WTC11 (cell line): ENCODE measurements at regions not wholly inside any gene's neighbourhood (a gene's known extent, or its start where the extent isn't known, plus 50 kb on each side); places are given as distances from the start of the nearest gene placed in this dataset.

Experiments used
- ATAC-seq: fragments of 200-7000 bp; cut with Tn5 transposase; 2 replicates; pipeline ENCODE4 v1.10.0; 2021; ENCODE audit warnings: mild to moderate bottlenecking, moderate library complexity
- CTCF ChIA-PET: fragments of 300-600 bp; sonication (Branson Sonifier 250); formaldehyde crosslinking; loops from one replicate; lab custom pipeline; 2021; ENCODE audit warnings: antibody characterized with exemption; lab: Charles Lee
- POLR2A ChIA-PET: fragments of 350-600 bp; sonication (Branson Sonifier 250); formaldehyde crosslinking; loops from one replicate; lab custom pipeline; 2021; ENCODE audit warnings: antibody characterized with exemption; lab: Charles Lee
- DNase-seq: peaks from one replicate; pipeline ENCODE4 v3.0.0; 2021; ENCODE audit warnings: low spot score
- H3K27ac Mint-ChIP-seq: 2 replicates; pipeline ENCODE4 v1.8.0; 2021; ENCODE audit warnings: mixed read lengths
- H3K27me3 Mint-ChIP-seq: 2 replicates; pipeline ENCODE4 v1.8.0; 2021; ENCODE audit warnings: low read depth, mild to moderate bottlenecking, moderate library complexity, mixed read lengths
- H3K36me3 Mint-ChIP-seq: 2 replicates; pipeline ENCODE4 v1.8.0; 2021; ENCODE audit warnings: mixed read lengths
- H3K4me1 Mint-ChIP-seq: 2 replicates; pipeline ENCODE4 v1.8.0; 2022; ENCODE audit warnings: mixed read lengths
- H3K4me3 Mint-ChIP-seq: 2 replicates; pipeline ENCODE4 v1.8.0; 2021; ENCODE audit warnings: mild to moderate bottlenecking, moderate library complexity, mixed read lengths
- H3K9me3 Mint-ChIP-seq: 2 replicates; pipeline ENCODE4 v1.8.0; 2021; ENCODE audit warnings: mixed read lengths
- ATF1 ChIP-seq: sonication (generic); formaldehyde crosslinking; IDR thresholded peaks from 2 replicates; pipeline ENCODE4 v1.8.1; 2023; ENCODE audit warnings: mild to moderate bottlenecking, moderate library complexity, missing genetic modification reagents
- ELF4 ChIP-seq: sonication (generic); formaldehyde crosslinking; IDR thresholded peaks from 2 replicates; pipeline ENCODE4 v1.8.1; 2022; ENCODE audit warnings: low read depth, mild to moderate bottlenecking, moderate library complexity, missing genetic modification reagents
- GABPB1 ChIP-seq: sonication (generic); formaldehyde crosslinking; IDR thresholded peaks from 2 replicates; pipeline ENCODE4 v1.8.1; 2023; ENCODE audit warnings: mild to moderate bottlenecking, missing genetic modification reagents
- IRF2 ChIP-seq: sonication (generic); formaldehyde crosslinking; IDR thresholded peaks from 2 replicates; pipeline ENCODE4 v1.8.0; 2022; ENCODE audit warnings: low read depth, missing genetic modification reagents, borderline replicate concordance
- MYBL2 ChIP-seq: sonication (generic); formaldehyde crosslinking; IDR thresholded peaks from 2 replicates; pipeline ENCODE4 v1.8.1; 2023; ENCODE audit warnings: mild to moderate bottlenecking, moderate library complexity, missing genetic modification reagents
- NFE2L1 ChIP-seq: sonication (generic); formaldehyde crosslinking; IDR thresholded peaks from 2 replicates; pipeline ENCODE4 v1.8.1; 2023; ENCODE audit warnings: missing genetic modification reagents
- OVOL2 ChIP-seq: fragments of 250-450 bp; sonication (Bioruptor Pico); IDR thresholded peaks from 2 replicates; pipeline ENCODE4 v1.9.0; 2021; ENCODE audit warnings: mild to moderate bottlenecking, borderline replicate concordance
- SOX15 ChIP-seq: fragments of 250-450 bp; sonication (Bioruptor Pico); IDR thresholded peaks from 2 replicates; pipeline ENCODE4 v1.9.0; 2021; ENCODE audit warnings: mild to moderate bottlenecking
- TCF7 ChIP-seq: sonication (generic); formaldehyde crosslinking; IDR thresholded peaks from 2 replicates; pipeline ENCODE4 v1.8.0; 2022; ENCODE audit warnings: mild to moderate bottlenecking, low read depth, missing genetic modification reagents, moderate library complexity
- TEAD1 ChIP-seq: sonication (generic); formaldehyde crosslinking; IDR thresholded peaks from 2 replicates; pipeline ENCODE4 v1.8.0; 2022; ENCODE audit warnings: mild to moderate bottlenecking, missing genetic modification reagents
- ZNF121 ChIP-seq: sonication (generic); formaldehyde crosslinking; IDR thresholded peaks from 2 replicates; pipeline ENCODE4 v1.8.0; 2023; ENCODE audit warnings: missing genetic modification reagents
- ZNF219 ChIP-seq: sonication (generic); formaldehyde crosslinking; IDR thresholded peaks from 2 replicates; pipeline ENCODE4 v1.8.0; 2023; ENCODE audit warnings: missing genetic modification reagents, mild to moderate bottlenecking, borderline replicate concordance
- ZNF317 ChIP-seq: sonication (generic); formaldehyde crosslinking; IDR thresholded peaks from 2 replicates; pipeline ENCODE4 v1.8.1; 2023; ENCODE audit warnings: low read depth, mild to moderate bottlenecking, moderate library complexity, missing genetic modification reagents, borderline replicate concordance
- ZNF396 ChIP-seq: fragments of 250-450 bp; sonication (Bioruptor Pico); IDR thresholded peaks from 2 replicates; pipeline ENCODE4 v1.8.0; 2021; ENCODE audit warnings: mild to moderate bottlenecking, moderate library complexity, borderline replicate concordance
- TF ChIP-seq, protein P1 (sequence below): sonication (generic); formaldehyde crosslinking; IDR thresholded peaks from 2 replicates; pipeline ENCODE4 v1.8.1; 2023; ENCODE audit warnings: mild to moderate bottlenecking, missing genetic modification reagents
- TF ChIP-seq, protein P2 (sequence below): sonication (generic); formaldehyde crosslinking; conservative IDR thresholded peaks from 2 replicates; pipeline ENCODE4 v1.8.1; 2022; ENCODE audit warnings: mild to moderate bottlenecking, missing genetic modification reagents
- TF ChIP-seq, protein P3 (sequence below): sonication (generic); formaldehyde crosslinking; IDR thresholded peaks from 2 replicates; pipeline ENCODE4 v1.8.1; 2023; ENCODE audit warnings: mild to moderate bottlenecking, missing genetic modification reagents, moderate library complexity
- TF ChIP-seq, protein P4 (sequence below): sonication (generic); formaldehyde crosslinking; IDR thresholded peaks from 2 replicates; pipeline ENCODE4 v1.8.0; 2022; ENCODE audit warnings: mild to moderate bottlenecking, missing genetic modification reagents
- TF ChIP-seq, protein P5 (sequence below): sonication (generic); formaldehyde crosslinking; IDR thresholded peaks from 2 replicates; pipeline ENCODE4 v1.8.1; 2022; ENCODE audit warnings: mild to moderate bottlenecking, missing genetic modification reagents, moderate library complexity, borderline replicate concordance
- TF ChIP-seq, protein P6 (sequence below): sonication (generic); formaldehyde crosslinking; IDR thresholded peaks from 2 replicates; pipeline ENCODE4 v1.8.1; 2023; ENCODE audit warnings: mild to moderate bottlenecking, missing genetic modification reagents
- TF ChIP-seq, protein P7 (sequence below): sonication (generic); formaldehyde crosslinking; IDR thresholded peaks from 2 replicates; pipeline ENCODE4 v1.8.1; 2023; ENCODE audit warnings: mild to moderate bottlenecking, missing genetic modification reagents, moderate library complexity

DNA sequence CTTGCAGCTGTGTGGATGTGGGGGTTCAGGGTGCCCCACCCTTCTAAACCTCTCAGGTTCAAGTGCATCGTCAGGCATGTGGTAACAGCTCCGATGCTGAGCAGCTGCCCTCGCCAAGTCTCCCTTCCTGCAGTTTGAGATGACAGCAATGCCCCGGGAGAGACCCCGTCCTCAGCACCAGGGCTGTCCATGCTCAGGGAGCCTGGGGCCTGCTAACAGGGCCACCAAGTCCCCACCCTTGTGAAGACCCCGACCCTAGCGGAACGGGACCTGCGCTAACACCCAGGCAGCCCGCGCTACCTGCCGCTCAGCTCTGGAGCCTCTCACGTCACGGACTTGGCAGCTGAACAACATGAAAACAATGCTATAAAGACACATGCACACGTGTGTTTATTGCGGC lies 159.2 kb upstream of the C1orf174 start (continued):
- TF ChIP-seq, protein P1, sequence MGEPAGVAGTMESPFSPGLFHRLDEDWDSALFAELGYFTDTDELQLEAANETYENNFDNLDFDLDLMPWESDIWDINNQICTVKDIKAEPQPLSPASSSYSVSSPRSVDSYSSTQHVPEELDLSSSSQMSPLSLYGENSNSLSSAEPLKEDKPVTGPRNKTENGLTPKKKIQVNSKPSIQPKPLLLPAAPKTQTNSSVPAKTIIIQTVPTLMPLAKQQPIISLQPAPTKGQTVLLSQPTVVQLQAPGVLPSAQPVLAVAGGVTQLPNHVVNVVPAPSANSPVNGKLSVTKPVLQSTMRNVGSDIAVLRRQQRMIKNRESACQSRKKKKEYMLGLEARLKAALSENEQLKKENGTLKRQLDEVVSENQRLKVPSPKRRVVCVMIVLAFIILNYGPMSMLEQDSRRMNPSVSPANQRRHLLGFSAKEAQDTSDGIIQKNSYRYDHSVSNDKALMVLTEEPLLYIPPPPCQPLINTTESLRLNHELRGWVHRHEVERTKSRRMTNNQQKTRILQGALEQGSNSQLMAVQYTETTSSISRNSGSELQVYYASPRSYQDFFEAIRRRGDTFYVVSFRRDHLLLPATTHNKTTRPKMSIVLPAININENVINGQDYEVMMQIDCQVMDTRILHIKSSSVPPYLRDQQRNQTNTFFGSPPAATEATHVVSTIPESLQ (CRISPR knock-in tag) = no peak
- TF ChIP-seq OVOL2 (CRISPR knock-in tag) = no peak
- TF ChIP-seq ZNF219 (CRISPR knock-in tag) = no peak
- TF ChIP-seq SOX15 (CRISPR knock-in tag) = no peak
- no peak for TF ChIP-seq ZNF396 (CRISPR knock-in tag)
- no peak for TF ChIP-seq ZNF317
- no peak for TF ChIP-seq MYBL2 (CRISPR knock-in tag)
- TF ChIP-seq IRF2 (CRISPR knock-in tag) = no peak
- TF ChIP-seq, protein P2, sequence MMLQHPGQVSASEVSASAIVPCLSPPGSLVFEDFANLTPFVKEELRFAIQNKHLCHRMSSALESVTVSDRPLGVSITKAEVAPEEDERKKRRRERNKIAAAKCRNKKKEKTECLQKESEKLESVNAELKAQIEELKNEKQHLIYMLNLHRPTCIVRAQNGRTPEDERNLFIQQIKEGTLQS (CRISPR knock-in tag) = no peak
- no peak for TF ChIP-seq NFE2L1 (CRISPR knock-in tag)

DNA sequence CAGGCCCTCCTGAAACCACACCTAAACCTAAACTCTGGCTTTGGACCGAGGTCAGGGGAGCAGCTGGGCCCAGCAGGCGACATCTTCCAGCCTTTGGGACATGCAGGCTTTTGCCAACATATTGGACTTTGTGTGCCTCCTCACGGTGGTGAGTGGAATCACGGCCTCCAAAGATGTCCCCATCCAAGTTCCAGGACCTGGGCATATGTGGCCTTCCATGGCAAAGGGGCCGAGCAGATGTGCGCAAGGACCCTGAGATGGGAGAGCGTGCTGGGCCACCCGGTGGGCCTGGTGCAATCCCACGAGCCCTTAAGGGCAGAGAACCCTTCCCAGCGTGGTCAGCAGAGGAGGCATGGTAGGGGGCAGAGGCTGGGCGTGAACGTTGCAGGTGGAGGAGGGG lies 160.8 kb upstream of the C1orf174 start:
- Mint-ChIP-seq H3K9me3 (peaks cover 24% of the 10 kb centered on the region), H3K36me3 (peaks cover 32% of the 10 kb centered on the region), H3K4me3 (no peak overlapping the region), H3K27me3 (no peaks in the 10 kb centered on the region), H3K4me1 (no peaks in the 10 kb centered on the region), H3K27ac (no peak overlapping the region)
- ChIA-PET POLR2A (no interaction called here), CTCF (no interaction called here)
- ATAC-seq (no peak), DNase-seq (no peak)
- no peak for TF ChIP-seq TEAD1 (CRISPR knock-in tag)
- TF ChIP-seq, protein P3, sequence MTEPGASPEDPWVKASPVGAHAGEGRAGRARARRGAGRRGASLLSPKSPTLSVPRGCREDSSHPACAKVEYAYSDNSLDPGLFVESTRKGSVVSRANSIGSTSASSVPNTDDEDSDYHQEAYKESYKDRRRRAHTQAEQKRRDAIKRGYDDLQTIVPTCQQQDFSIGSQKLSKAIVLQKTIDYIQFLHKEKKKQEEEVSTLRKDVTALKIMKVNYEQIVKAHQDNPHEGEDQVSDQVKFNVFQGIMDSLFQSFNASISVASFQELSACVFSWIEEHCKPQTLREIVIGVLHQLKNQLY (CRISPR knock-in tag) = no peak
- TF ChIP-seq ZNF121 (CRISPR knock-in tag) = no peak
- no peak for TF ChIP-seq ELF4
- TF ChIP-seq, protein P4, sequence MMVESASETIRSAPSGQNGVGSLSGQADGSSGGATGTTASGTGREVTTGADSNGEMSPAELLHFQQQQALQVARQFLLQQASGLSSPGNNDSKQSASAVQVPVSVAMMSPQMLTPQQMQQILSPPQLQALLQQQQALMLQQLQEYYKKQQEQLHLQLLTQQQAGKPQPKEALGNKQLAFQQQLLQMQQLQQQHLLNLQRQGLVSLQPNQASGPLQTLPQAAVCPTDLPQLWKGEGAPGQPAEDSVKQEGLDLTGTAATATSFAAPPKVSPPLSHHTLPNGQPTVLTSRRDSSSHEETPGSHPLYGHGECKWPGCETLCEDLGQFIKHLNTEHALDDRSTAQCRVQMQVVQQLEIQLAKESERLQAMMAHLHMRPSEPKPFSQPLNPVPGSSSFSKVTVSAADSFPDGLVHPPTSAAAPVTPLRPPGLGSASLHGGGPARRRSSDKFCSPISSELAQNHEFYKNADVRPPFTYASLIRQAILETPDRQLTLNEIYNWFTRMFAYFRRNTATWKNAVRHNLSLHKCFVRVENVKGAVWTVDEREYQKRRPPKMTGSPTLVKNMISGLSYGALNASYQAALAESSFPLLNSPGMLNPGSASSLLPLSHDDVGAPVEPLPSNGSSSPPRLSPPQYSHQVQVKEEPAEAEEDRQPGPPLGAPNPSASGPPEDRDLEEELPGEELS (CRISPR knock-in tag) = no peak
- TF ChIP-seq, protein P5, sequence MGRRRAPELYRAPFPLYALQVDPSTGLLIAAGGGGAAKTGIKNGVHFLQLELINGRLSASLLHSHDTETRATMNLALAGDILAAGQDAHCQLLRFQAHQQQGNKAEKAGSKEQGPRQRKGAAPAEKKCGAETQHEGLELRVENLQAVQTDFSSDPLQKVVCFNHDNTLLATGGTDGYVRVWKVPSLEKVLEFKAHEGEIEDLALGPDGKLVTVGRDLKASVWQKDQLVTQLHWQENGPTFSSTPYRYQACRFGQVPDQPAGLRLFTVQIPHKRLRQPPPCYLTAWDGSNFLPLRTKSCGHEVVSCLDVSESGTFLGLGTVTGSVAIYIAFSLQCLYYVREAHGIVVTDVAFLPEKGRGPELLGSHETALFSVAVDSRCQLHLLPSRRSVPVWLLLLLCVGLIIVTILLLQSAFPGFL (CRISPR knock-in tag) = no peak
- no peak for TF ChIP-seq GABPB1 (CRISPR knock-in tag)
- TF ChIP-seq, protein P6, sequence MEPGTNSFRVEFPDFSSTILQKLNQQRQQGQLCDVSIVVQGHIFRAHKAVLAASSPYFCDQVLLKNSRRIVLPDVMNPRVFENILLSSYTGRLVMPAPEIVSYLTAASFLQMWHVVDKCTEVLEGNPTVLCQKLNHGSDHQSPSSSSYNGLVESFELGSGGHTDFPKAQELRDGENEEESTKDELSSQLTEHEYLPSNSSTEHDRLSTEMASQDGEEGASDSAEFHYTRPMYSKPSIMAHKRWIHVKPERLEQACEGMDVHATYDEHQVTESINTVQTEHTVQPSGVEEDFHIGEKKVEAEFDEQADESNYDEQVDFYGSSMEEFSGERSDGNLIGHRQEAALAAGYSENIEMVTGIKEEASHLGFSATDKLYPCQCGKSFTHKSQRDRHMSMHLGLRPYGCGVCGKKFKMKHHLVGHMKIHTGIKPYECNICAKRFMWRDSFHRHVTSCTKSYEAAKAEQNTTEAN = no peak
- TF ChIP-seq, protein P7, sequence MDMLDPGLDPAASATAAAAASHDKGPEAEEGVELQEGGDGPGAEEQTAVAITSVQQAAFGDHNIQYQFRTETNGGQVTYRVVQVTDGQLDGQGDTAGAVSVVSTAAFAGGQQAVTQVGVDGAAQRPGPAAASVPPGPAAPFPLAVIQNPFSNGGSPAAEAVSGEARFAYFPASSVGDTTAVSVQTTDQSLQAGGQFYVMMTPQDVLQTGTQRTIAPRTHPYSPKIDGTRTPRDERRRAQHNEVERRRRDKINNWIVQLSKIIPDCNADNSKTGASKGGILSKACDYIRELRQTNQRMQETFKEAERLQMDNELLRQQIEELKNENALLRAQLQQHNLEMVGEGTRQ (CRISPR knock-in tag) = no peak
- TF ChIP-seq ATF1 (CRISPR knock-in tag) = no peak
- TF ChIP-seq, protein P1 (CRISPR knock-in tag) = no peak
- TF ChIP-seq TCF7 = no peak
